Embryonic facial prominence (tissue), 1 donor: ENCODE measurements at regions not wholly inside any gene's neighbourhood (a gene's known extent, or its start where the extent isn't known, plus 50 kb on each side); places are given as distances from the start of the nearest gene placed in this dataset.
A peak's percentile ranks its signal among the peaks of the same experiment; 100 is the strongest.
"Not testable (repeated sequence)": the region's sequence is repeated elsewhere in the genome, so short reads cannot be mapped to it uniquely, and the experiment has no call there.

Experiments used
- DNase-seq: peaks from one replicate; pipeline ENCODE4 v3.0.0-alpha.2; 2016; ENCODE audit errors: extremely low spot score

DNA sequence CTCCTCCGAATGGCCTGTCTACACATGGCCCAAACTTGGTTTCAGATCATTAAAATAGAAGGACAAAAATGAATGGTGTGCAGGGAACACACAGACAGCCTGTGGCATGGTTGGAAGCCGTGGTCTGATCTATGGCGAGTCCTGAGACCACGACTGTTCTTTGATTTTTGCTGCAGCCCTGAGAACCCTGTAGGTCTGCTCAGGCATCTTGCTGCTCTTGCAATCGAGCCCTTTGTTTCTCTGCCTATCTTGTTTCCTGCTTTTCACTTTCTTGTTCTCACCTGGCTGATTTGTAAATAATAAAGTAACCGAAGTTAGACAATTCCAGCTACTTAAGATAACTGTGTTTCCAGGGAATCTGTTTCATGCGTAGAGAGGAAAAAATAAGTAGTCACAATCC is 54.1 kb upstream of the NBPF9 start:
- not testable (repeated sequence) for DNase-seq

DNA sequence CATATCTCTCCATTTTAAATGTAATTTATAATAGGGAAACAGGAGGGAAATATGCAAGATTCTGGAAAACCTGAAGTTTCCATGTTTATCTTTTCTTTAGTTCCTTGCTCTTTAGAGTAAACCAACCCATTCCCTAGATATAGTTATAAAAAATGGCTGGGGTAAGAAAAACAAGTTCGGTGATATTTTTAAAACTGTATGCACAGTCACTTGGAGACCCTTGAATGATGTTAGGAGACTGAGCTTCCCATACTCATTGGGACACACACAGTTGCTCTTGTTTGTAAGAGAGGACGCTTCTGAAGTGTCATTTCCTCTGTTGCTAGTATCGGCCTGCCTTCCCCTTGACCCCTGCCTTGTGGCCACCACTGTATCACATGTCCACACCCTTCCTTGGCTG is 55.0 kb upstream of the NBPF9 start:
- DNase-seq = not testable (repeated sequence)

DNA sequence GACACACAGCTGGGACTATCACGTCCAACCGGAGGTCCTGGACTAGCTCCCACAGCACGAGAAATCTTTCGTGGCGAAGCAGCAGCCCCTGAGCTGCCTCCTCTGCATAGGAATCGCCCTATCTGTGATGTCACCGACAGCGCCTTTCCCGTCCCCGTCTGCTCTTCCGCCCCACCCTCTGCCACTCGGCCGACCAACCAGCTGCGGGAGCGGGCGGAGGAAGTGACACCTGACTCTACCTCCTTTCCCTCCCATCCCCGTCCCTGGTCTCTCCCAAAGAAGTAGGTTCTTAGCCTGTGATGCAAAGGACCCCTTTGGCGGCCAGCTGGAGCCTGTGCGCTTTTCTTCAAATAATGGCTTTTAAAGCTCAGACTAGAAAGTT is 59.7 kb upstream of the NBPF9 start:
- DNase-seq = not testable (repeated sequence)

DNA sequence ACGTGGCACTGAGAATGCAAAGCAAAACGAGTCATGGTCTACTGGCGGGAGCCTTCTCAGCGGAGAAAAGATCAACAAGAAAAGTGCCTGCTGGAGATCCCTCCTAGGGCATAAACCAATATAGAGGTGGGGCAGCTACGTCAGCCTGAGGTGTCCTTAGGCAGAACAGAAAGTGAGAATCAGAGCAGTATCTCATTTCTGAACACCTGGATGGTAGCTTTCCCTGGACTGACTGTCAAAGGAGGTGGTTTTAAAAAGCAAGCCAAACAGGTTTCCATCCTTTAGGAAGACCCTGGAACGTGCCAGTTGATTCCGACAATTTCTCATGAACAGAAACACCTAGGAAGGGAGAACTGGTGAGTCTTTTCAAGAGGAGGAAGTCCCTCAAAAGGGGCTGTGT is 71.4 kb upstream of the NBPF9 start:
- not testable (repeated sequence) for DNase-seq

DNA sequence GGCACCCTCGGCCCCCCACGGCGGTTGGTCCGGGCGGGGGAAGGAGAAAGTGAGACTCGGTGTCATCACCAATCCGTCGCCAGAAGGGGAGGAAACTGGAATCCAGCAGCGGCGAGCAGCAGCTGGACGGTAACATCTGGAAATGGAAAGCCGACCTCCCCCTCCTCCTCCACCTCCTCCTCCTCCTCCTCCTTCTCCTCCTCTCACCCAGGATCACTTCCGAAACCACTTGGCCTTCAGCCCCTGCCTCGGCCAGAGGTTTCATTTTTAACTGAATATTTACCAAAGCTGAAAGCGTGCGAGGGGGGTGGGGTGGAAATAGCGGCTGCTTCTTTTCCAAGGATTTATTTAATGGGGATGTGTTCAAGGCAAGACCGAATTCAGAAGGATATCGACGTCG is 72.5 kb upstream of the NBPF9 start:
- DNase-seq = not testable (repeated sequence)

DNA sequence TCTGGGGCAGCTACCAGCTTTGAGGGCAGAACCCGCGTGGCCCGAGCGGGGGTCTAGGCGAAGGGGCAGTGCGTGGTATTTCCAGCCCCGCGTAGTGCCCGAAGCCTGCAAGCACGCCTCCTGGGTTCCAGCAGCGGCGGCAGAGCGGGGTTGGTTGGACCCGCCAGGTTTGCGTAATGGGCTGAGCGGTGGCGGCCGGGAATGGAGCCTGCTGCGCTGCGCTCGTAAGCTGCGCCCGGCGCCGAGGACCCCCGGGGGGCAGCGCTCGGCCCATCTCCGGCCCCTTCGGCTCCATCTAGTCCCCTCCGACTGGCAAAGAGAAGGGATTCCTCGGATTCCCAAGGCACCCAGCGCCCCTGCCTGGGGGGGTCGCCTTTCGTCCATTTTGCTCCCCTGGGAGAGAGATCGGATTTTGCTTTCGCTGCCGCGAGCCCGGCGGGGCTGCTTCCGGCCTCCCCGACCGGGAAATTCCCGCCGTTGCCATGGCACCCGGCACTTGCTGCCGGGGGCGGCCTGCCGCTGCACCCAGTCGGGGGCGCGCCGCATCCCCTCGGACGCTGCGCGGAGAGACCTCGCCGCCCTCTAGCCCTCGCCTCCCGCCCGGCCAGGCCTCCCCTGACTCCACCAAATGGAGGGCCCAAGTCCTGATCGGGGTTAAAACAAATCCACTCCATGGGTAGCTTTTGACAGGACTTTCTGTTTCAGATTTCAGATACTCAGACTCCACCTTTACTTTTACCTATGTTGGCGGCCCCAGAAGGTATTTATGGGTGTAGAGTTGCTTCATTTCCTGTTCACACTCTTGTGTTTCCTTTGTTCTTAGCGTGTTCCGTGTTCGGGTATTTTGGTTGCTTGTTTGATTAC is 73.3 kb upstream of the NBPF9 start:
- peak; percentile 6 for DNase-seq

DNA sequence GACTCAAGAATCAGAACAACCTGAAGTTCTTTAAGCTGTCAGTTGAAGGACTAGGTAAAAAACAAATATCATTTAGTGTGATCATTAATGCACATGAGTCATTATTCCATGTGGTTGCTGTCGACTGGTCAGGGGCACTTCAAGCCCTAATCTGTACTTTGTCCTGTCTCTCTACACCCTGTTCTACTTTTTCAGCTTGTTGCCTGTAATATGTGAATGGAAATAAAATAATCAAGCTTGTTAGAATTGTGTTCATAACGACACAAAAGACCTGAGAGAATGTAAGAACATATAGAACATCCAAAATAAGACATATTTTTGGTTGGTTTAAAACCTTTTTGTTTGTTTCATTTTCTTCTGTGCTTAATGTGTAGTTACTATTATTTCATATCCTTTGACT is 87.4 kb upstream of the NBPF9 start:
- not testable (repeated sequence) for DNase-seq

DNA sequence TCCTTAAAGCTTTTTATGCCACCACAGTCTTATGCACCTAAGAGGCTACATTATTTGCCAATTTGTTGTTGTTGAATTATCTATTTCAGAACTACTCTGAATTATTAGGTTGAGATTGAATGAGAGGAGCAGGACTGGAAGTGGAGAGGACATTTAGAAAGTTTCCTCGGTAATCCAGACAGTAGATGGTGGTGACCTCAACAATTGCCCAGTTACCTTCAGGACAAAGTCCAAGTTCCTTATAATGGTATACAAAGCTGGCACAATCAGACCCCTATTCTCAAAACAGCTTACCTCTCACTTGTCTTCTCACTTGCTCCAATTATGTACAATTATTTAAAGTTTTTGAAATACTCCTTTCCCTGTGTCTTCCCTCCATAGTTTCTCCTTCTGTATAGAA is 93.3 kb upstream of the NBPF9 start:
- DNase-seq = not testable (repeated sequence)

DNA sequence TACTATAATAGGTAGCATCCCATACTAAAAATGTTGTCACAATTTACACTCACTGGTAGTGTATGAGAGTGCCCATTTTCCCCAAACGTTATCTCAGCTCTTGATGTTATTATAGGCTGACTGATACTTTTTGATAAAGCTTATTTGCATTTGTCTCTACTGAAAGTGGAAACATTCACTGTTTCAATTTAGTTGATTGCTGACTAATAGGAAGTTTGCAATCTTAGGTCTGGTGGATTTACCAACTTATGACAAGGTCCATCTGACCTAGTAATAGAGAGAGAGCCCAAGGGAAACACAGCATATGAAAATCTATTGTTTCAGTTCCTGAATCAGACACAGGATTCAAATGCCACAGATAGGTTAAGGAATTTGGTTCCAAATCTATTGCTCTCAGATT is 97.2 kb upstream of the NBPF9 start:
- peak; percentile 4 for DNase-seq

DNA sequence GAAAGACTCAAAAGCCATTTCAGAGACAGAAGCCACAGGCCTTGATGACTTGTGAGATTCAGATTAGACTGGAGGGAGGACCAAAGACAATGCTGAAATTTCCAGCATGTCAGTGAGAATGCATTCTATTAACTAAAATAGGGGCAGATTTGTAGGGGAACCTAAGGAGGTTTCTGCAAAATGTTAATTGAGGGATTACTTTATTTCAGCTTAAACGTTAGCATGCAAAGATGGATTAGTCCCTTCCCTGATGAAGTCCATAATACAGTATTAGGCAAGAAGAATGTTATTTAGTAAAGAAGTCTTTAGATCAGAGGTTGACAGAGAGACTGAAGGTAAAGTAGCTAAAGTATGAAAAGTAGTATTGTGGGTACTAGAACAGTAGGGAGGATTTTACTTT is 98.9 kb upstream of the NBPF9 start:
- DNase-seq = not testable (repeated sequence)

DNA sequence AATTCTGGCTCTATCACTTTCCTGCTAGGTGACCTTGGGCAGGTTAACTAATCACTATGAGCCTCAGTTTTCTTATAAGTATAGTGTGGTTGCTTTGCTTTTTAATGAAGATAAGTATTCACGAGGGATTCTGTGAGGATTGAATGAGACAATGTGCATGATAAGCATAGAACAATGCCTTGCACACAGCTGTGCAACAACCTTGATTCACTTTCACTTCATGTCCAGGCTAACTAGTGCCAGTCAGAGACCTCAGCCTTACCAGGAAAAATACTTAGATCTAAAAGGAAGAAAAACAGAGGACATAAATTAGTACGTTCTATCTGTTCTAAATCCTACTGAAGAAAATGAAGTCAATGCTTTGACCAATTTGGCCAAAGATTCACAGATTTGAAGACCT is 101.0 kb upstream of the NBPF9 start:
- DNase-seq = not testable (repeated sequence)

DNA sequence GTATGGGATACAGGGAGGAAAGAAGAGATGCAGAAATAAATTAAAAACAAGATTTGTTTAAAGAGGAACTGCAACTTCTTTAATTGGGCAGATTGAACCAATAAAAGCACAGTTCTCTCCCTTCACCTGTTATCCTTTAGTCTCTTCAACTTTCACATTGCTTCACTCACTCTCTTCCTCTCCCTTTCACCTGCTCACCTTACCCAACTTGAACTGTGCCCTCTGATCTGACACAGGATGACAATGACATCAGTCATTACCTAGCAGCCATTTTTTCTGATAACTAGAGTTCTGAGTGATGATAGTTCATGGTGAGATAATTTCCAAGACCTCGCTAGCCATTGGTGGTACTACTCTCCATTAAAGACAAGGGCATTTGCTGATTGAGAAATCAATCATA is 105.5 kb upstream of the NBPF9 start:
- not testable (repeated sequence) for DNase-seq

DNA sequence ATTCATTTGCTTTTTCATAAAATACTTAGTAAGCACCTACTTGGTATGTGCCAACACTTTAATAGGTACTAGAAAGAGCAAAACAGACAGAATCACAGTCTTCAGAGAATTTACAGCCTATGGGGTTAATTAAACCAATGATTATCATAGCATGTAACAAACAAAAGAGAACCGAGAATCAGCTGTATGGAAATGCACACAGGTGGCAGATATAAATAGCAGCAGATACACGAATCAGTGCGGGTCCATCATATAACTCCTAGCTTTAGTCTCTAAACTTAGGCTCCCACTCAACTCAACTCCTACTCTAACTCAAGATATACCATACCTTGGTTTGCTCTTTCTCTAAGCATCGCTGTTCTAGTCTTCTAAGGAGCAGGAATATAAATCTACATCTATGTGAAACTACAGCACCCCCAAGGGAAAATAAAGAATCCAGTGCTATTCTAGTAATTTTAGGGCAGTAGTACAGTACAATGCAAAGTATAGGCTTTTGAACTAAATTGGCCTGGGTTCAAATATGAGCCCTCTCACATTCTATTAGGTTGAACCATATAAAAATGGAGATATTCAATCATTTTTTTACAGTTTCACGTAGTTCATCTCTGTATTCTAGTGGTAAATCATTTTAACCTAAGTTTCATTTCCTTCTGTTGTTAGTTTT is 108.5 kb upstream of the NBPF9 start:
- DNase-seq = not testable (repeated sequence)

DNA sequence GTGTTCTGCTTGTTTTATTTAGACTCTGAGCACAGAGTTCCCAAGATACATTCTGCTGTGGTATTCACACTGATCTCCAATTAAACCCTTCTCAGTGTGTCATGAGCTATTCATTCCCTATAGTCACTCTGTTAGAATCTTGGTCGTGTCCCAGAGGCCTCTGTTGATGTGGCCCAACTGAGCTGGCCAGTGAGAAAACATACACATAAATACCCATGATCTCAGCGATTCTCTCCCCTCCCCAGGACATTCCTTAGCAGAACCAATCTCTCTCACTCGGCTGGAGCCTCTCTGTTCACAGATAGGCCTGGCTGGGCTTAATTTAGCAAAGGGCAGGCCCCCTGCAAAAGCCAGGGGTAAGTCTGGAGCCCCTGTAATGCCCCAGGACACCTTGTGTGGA is 109.6 kb upstream of the NBPF9 start:
- not testable (repeated sequence) for DNase-seq

DNA sequence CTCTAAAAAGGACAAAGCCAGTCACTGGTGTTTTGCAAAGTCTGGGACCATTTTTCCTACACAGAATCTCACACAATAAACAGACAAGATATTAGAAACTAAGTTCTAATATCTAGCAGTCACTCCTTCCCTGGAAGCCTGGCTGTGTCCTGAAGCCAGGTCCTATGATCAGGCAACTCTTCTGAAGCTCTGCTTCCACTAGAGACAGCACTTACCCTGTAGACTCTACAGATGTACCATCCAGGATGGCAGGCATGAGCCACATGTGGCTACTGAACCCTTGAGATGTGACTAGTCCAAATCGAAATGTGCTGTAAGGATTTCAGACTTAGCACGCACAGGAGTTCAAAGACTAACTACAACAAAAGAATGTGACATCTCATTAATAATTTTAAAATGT is 110.3 kb upstream of the NBPF9 start:
- not testable (repeated sequence) for DNase-seq

DNA sequence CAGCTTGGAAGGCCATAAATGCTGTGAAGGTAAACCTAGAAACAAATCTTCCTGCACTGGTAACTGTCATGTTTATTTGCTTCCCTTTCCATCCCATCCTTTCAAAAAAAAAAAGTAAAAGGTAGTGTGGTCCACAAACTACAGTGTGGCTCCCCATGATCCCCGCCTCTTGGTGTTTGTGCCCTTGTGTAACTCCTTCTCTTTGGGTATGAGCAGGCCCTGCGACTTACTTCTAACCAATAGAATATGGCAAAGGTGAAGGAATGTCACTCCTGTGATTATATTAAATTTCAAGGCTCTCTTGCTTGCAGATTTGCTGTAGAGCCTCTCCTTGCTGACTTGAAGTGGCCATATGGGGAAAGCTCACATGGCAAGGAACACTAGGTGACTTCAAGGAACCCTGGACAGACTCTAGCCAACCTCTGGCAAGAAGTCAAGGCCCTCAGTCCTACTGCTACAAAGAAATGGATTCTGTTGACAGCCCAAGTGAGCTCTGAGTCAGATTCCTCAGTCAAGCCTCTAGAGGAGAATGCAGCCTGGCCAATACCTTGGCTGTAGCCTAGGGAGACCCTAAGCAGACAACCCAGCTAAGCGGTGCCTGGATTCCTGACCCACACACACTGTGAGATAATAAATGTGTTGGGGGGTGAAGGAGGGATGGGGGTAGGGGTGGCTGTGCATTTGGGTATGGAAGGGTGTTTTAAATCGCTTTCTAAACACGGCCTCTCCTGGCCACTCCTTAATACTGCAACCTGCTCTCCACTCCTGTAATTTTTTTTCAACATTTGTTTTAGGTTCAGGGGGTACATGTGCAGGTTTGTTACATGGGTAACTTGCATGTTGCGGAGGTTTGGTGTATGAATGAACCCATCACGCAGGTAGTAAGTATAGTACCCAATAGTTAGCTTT is 115.0 kb upstream of the NBPF9 start:
- DNase-seq = not testable (repeated sequence)

DNA sequence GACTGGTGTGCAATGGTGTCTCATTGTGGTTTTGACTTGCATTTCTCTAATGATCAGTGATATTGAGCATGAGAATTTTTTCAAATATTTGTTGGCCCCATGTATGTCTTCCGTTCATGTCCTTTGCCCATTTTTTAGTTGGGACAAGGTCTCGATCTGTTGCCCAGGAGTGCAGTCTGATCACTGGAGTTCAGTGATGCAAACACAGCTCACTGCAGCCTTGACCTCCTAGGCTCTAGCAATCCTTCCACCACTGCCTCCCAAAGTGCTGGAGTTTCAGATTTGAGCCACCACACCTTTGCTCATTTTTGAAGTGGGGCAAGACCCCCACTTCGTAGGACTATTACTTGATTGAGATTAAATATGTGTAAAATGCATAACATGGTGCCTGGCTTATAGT is 116.2 kb upstream of the NBPF9 start:
- DNase-seq = not testable (repeated sequence)

DNA sequence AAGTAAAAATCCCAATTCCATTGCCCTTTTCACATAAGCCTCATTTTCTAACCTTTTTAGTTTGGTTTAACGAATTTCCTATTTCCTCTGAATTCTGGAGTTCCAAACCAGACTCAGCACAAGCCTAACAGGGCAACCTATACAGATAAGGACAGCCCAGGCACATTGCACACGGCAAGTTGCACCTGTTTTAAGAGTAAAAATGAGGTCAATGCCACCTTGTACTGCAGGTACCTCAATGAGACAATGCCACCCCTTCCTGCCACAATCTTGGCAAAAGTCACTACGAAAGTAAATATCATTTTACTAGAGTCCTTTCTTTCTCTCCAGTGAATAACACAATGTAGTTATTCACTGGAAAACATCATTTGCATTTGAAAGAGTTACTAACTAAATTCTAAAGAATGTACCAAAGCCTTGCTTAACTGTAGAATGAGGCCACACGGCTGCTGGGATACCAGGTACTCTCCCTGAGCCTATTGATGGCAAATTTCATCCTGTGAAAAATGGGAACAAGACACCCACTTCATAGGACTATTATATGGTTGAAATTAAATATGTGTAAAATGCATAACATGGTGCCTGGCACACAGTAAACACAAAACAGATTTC is 117.2 kb upstream of the NBPF9 start:
- DNase-seq = not testable (repeated sequence)

DNA sequence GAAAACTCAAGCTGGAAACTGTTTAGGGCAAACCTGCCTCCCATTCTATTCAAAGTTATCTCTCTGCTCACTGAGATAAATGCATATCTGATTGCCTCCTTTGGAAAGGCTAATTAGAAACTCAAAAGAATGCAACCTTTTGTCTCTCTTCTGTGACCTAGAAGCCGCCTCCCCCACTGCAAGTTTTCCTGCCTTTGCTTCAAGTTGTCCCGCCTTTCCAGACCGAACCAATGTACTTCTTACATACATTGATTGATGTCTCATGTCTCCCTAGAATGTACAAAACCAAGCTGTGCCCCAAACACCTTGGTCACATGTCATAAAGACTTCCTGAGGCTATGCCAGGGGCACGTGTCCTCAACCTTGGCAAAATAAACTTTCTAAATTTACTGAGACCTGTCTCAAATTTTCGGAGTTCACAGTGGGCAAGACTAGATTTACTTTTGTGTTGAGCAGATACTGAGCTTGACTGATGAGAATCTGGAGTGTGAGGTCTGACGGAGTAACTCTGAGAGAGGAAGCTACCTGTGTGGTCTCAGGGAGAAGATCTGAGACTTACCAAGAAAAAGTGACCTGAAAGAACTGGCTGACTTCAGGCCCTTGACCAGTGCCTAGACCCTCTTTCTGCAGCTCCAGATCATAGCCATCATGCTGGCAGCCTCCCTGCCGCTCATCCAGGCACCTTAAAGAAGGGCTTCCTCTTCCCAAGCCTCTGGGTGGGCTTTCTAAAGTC is 124.7 kb upstream of the NBPF9 start:
- DNase-seq = not testable (repeated sequence)

DNA sequence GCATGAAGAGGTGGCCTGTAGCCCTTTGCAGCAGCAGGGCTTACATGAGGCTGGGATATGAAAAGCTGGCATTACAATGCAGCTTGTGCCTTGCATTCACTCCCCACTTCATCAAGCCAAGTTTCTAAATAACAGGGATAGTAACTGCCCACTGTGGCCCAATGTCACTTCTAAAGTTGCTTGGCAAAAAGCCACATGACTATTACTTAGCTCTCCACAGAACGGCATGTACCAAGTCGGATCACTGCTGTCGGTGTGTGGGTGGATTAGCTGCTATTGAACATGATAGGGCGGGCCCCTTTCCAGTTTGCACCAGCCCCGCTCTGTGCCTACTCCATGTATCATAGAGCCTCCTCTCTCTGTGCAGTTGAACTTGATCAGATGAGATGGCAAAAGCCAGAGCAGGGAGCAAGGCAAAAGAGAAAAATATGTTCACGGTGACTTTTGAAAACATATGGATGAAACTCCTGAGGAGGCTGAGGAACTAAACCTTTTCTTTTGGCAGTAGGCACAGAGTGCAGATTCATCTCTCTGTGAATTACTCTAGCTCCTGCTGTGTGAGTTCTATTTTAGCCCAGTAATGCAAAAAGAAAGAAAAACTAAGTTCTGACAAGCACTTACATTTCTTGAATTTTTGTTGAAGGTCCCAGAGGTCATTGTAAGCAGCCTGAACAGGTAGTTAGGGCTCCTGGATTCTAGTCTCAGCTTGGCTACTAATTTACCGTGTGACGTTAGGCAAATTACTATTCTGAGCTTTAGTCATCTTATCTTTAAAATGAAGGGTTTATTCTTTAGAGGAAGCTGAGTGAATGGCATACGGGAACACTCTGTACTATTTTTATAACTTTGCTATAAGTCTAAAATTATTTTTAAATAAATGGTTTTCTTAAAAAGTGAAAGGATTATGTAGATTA is 125.6 kb upstream of the NBPF9 start:
- not testable (repeated sequence) for DNase-seq
